CD4-positive, alpha-beta T cell treated with Interferon alpha-2 for 1 hour (primary cell): ENCODE measurements at regions not wholly inside any gene's neighbourhood (a gene's known extent, or its start where the extent isn't known, plus 50 kb on each side); places are given as distances from the start of the nearest gene placed in this dataset.
"Not testable (repeated sequence)": the region's sequence is repeated elsewhere in the genome, so short reads cannot be mapped to it uniquely, and the experiment has no call there.

Experiments used
- DNase-seq, 2 donors: peaks; one replicate each; pipeline ENCODE4 v3.0.0-alpha.2; 2020 to 2022

DNA sequence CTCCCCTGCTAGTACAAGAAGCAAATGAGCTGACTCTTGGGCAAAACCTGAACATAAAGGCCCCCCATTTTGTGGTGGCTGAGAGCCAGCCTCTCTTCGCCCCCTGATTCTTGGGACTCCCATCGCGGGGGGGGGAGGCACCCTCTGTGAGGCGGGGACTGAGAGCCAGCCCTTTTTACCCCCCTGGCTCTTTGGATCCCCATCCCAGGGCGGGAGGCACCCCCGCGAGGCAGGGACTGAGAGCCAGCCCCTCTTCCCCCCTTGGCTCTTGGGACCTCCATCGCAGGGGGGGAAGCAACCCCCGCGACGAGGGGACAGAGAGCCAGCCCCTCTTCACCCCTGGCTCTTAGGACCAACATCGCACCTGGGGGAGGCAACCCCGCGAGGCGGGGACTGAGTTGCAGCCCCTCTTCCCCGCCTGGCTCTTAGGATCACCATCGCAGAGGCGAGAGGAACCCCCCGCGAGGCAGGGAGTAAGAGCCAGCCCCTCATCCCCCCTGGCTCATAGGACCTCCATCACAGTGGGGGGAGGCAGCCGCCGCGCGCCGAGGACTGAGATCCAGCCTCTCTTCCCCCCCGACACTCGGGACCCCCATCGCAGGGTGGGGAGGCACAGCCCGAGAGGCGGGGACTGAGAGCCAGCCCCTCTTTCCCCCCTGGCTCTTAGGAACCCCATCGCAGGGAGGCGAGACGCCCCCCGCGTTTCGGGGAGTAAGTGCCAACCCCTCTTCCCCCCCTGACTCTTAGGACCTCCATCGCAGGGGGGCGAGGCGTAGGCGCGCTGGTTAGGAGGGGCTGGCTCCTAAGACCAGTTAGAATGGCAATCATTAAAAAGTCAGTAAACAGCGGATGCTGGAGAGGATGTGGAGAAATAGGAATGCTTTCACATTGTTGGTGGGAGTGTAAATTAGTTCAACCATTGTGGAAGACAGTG, 2428.4 kb upstream of the PCDH20 start:
- DNase-seq: no peak

DNA sequence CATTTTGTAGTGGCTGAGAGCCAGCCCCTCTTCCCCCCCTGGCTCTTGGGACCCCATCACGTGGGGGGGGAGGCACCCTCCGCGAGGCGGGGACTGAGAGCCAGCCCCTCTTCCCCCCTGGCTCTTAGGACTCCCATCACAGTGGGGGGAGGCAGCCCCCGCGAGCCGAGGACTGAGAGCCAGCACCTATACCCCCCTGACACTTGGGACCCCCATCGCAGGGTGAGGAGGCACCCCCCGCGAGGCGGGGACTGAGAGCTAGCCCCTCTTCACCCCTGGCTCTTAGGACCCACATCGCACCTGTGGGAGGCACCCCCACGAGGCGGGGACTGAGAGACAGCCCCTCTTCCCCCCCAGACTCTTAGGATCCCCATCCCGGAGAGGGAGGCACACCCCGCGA, 2426.5 kb upstream of the PCDH20 start:
- DNase-seq: no peak

DNA sequence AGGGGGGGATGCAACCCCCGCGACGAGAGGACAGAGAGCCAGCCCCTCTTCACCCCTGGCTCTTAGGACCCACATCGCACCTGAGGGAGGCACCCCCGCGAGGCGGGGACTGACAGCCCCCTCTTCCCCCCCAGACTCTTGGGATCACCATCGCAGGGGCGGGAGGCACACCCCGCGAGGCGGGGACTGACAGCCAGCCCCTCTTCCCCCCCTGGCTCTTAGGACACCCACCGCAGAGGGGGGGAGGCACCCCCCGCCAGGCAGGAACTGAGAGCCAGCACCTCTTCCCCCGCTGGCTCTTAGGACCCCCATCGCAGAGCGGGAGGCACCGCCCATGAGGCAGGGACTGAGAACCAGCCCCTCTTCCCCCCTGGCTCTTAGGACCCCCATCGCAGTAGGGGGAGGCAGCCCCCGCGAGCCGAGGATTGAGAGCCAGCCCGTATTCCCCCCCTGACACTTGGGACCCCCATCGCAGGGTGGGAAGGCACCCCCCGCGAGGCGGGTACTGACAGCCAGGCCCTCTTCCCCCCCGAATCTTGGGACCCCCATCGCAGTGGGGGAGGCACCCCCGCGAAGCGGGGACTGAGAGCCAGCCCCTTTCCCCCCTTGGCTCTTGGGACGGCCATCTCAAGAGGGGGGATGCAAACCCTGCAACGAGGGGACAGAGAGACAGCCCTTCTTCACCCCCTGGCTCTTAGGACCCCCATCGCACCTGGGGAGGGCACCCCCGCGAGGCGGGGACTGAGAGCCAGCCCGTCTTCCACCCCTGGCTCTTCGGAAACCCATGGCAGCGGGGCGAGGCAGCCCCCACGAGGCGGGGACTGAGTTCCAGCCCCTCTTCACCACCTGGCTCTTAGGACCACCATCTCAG, 2425.1 kb upstream of the PCDH20 start:
- DNase-seq: no peak

DNA sequence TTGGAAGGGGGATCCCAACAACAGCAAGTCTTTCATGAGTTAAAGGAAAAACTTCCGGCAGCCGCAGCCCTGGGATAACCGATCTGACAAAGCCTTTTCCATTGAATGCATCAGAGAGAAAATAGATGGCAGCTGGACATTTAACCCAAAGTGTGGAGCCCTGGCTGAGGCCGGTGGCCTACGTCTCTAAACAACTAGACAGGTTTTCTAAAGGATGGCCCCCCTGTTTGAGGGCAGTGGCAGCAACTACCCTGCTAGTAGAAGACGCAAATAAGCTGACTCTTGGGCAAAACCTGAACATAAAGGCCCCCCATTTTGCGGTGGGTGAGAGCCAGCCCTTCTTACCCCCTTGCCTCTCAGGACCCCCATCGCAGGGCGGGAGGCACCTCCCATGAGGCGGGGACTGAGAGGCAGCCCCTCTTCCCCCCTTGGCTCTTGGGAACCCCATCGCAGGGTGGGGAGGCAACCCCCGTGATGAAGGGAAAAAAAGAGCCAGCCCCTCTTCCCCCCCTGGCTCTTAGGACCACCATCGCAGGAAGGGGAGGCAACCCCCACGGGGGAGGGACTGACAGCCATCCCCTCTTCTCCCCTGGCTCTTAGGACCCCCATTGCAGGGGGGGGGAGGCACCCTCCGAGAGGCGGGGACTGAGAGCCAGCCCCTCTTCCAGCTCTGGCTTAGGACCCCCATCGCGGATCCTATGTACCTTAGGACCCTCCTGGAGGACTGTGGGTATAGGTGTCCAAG, 2422.9 kb upstream of the PCDH20 start:
- DNase-seq: no peak

DNA sequence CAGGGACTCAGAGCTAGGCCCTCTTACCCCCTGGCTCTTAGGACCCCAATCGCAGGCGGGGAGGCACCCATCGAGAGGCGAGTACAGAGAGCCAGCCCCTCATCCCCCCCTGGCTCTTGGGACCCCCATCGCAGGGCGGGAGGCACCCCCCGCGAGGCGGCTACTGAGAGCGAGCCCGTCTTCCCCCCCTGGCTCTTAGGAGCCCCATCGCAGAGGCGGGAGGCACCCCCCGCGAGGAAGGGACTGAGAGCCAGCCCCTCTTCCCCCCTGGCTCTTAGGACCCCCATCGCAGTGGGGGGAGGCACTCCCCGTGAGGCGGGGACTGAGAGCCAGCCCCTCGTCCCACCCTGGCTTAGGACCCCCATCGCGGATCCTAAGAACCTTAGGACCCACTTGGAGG, 2422.1 kb upstream of the PCDH20 start:
- not testable (repeated sequence) for DNase-seq

DNA sequence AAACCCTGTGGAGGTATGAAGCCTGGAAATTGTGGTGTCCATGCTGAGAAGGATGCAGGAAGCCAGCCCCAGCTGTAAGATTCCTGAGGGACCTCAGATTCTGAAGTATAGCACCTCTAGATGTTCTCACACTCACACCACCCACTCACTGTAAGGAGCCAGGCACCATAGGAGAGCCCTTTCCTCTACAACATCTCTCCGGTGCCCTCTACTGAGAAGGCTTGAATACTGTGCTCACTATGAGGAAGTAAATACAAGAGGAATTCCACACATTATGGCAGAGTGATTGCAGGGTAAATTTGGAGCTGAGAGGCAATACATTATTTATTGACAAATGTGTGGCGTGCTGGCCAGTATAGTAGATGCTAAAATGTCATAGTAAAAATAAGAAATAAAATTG, 2414.0 kb upstream of the PCDH20 start:
- not testable (repeated sequence) for DNase-seq

DNA sequence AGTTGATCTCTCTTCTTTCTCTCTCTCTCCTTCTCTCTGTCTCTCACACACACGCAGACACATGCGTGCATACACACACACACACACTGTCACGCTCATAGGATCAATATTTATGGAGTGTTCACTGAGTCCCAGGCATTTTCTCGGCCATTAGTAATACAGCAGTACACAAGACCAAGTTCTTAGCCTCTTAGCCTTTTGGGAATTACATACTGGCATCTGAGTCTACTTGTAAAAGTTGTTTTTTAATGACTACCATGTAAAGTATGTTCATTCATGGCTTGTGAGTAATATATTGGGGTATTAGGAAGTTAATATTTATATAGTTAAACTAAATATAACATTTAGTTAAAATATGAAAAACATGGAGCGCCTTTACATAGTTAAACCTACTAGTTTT, 2406.1 kb upstream of the PCDH20 start:
- DNase-seq: not testable (repeated sequence)

DNA sequence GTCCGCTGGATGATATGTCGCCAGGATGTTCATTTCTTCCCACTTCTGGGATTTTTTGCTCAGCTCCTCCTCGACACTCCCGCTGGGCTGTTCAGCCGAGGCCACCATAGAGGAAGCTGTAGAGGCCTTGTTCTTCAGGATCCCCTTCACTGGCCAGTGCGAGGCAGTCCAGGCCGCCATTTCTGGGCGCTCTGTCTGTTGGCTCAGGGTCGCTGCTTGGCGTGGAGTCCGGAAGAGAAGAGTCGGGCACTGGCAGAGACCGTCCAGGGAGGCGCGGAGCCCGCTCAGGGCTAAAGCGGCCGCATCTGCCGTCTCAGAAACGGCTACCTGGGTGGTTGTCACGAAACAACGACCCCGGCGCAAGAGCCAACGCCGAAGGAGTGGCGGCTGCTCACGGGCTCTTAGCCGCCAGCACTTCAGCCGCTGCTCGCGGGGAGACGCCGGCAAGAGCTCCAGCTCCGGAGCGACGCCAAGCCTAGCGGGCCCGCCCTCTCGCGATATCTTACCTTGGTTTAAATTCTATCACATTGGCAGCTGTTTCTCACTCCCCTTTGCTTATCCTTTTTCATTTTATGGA, 2395.9 kb upstream of the PCDH20 start:
- DNase-seq: not testable (repeated sequence)

DNA sequence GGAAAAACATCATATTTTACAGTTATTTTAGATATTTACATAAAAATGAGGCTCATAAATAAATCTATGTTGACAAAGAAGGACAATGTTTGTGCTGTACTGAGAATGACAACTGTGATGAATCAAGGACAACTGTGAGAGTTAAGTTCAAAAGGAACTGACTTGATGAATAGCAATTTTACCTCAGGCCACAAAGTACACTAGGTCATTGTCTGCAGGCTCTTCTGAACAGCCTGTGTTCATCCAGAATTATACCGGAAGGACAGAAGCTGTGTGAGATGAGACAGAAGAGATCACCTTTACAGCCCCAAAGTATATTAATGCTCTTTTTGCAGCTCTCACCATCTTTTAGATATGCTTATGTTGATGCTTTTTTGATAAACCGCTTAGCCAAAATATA, 2375.5 kb upstream of the PCDH20 start:
- DNase-seq: not testable (repeated sequence)

DNA sequence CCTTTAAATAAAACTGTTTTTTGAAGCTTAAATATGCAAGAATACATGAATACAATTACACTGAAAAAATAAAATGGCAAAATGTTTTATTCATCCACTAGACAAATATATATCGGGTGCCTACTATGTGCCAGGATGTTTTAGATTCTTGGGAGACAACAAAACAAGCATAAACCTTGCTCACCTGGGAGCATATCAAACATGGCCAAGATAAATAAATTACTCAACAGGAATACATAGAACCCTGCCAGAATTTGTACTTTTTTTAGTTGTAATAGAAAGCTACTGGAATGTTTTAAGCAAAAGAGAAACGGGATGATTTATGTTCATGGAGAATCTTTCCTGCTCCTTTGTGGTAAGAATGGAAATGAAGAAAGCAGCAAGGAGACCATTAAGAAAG, 2358.5 kb upstream of the PCDH20 start:
- no peak for DNase-seq

DNA sequence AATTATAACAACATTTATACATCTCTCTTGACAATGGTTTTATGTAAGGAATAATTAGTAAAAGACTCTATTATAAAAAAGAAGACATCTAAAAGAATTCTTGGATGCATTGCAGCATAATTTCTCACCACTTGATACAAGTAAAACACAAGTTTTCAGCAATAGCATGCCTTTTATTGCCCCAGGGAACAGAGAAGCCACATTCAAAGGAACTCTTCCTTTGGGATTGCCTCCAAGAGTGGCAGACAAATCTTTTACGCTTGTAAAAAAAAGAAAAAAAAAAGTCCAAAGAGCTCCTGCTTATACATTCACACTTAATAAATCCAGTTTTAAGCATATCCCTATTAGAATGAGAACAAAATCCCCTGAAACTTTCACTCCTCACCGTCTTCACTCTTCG, 2357.8 kb upstream of the PCDH20 start:
- DNase-seq: no peak

DNA sequence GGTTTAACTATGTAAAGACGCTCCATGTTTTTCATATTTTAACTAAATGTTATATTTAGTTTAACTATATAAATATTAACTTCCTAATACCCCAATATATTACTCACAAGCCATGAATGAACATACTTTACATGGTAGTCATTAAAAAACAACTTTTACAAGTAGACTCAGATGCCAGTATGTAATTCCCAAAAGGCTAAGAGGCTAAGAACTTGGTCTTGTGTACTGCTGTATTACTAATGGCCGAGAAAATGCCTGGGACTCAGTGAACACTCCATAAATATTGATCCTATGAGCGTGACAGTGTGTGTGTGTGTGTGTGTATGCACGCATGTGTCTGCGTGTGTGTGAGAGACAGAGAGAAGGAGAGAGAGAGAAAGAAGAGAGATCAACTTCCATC, 2342.0 kb upstream of the PCDH20 start:
- DNase-seq: not testable (repeated sequence)

DNA sequence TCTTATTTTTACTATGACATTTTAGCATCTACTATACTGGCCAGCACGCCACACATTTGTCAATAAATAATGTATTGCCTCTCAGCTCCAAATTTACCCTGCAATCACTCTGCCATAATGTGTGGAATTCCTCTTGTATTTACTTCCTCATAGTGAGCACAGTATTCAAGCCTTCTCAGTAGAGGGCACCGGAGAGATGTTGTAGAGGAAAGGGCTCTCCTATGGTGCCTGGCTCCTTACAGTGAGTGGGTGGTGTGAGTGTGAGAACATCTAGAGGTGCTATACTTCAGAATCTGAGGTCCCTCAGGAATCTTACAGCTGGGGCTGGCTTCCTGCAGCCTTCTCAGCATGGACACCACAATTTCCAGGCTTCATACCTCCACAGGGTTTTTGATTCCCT, 2334.2 kb upstream of the PCDH20 start:
- DNase-seq: not testable (repeated sequence)

DNA sequence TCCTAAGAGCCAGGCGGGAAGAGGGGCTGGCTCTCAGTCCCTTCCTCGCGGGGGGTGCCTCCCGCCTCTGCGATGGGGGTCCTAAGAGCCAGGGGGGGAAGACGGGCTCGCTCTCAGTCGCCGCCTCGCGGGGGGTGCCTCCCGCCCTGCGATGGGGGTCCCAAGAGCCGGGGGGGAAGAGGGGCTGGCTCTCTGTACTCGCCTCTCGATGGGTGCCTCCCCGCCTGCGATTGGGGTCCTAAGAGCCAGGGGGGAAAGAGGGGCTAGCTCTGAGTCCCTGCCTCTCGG, 2326.1 kb upstream of the PCDH20 start:
- DNase-seq: not testable (repeated sequence)

DNA sequence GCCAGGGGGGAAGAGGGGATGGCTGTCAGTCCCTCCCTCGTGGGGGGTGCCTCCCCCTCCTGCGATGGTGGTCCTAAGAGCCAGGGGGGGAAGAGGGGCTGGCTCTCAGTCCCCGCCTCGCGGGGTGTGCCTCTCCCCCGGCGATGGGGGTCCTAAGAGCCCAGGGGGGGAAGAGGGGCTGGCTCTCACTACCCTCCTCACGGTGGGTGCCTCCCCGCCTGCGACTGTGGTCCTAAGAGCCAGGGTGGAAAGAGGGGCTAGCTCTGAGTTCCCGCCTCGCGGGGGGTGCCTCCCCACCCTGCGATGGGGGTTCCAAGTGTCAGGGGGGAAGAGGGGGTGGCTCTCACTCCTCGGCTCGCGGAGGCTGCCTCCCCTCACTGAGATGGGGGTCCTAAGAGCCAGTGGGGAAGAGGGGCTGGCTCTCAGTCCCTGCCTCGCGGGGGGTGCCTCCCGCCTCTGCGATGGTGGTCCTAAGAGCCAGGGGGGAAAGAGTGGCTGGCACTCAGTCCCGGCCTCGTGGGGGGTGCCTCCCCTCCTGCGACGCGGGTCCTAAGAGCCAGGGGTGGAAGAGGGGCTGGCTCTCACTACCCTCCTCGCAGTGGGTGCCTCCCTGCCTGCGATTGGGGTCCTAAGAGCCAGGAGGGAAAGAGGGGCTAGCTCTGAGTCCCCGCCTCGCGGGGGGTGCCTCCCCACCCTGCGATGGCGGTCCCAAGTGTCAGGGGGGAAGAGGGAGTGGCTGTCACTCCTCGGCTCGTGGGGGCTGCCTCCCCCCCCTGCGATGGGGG, 2325.6 kb upstream of the PCDH20 start:
- DNase-seq: no peak

DNA sequence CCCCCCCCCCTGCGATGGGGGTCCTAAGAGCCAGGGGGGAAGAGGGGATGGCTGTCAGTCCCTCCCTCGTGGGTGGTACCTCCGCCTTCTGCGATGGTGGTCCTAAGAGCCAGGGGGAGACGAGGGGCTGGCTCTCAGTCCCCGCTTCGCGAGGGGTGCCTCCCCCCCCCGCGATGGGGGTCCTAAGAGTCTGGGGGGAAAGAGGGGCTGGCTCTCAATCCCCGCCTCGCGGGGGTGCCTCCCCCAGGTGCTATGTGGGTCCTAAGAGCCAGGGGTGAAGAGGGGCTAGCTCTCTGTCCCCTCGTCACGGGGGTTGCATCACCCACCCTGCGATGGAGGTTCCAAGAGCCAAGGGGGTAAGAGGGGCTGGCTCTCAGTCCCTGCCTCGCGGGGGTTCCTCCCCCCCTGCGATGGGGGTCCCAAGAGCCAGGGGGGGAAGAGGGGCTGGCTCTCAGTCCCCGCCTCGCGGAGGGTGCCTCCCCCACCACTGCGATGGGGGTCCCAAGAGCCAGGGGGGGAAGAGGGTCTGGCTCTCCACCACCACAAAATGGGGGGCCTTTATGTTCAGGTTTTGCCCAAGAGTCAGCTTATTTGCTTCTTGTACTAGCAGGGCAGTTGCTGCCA, 2323.6 kb upstream of the PCDH20 start:
- DNase-seq: not testable (repeated sequence)

DNA sequence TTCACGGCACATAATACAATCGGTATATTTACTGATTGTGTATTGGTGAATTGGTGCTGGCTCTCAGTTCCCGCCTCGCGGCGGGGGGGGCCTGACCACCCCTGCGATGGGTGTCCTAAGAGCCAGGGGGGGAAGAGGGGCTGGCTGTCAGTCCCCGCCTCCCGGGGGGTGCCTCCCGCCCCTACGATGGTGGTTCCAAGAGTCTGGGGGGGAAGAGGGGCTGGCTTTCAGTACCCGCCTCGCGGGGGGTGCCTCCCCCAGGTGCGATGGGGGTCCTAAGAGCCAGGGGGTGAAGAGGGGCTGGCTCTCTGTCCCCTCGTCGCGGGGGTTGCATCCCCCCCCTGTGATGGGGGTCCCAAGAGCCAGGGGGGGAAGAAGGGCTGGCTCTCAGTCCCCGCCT, 2321.8 kb upstream of the PCDH20 start:
- no peak for DNase-seq

DNA sequence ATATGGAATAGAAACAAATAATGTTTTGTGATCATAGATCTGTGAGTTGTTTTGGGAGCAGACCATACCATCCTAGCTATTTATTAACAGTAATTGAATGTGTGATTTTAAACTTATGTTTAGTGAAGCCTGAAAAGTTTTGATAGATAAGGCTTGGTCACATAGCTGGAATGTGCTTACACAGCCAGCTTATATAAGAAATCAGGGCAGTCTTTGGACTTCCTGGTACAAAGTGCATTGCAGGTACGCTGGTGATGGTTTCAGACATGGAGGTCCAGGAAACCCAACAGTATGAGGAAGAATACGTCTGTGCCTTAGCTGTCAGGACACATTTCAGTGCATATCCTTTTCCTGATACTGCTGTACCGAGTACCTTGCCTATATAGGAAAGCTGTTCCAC, 2316.2 kb upstream of the PCDH20 start:
- no peak for DNase-seq

DNA sequence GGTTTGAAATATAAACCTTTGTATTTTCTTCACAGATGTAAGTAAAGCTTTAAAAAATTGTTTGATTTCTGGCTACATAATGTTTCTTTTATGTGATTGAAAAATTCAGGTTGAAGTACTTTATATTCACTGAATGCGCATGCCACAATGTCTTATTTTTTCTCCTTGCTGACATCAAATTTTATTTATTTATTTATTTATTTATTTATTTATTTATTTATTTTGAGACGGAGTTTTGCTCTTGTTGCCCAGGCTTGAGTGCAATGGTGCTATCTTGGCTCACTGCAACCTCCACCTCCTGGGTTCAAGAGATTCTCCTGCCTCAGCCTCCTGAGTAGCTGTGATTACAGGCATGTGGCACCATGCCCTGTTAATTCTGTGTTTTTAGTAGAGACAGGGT, 2296.5 kb upstream of the PCDH20 start:
- not testable (repeated sequence) for DNase-seq

DNA sequence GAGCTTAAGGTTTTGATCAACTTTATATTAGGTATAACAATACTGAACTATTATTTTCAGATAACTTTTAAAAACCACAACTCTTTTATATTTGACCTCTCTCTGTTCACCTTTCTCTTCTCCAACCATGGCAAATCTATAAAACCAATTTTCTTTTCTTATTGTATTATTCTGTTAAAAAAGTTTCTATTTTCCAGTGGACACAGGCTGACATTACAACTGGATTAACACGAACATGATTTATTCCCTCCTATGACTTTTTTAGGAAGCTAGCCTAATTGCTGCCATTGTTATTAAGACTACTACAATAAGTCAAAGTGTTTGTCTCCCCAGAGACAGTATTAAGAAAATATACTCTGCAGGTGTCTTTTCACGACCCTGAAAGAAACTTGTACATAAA, 2291.1 kb upstream of the PCDH20 start:
- DNase-seq: no peak

DNA sequence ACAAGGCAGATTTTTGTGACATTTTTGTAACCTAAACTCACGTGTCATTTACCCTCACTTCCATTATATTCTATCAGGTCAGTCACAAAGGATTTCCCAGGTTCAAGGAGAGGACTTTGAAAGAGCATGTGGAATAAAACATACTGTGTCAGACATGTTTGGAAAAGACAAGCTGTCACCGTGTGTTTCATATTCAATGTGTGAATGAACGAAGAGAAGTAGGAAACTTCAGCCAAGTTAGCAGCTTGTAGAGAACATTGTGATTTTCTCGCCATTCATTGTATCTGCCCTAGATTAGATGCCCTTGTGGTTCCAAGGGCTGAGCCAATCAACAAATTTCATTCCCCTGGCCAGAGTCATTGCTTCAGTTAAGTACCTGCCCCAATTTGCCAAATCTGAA, 2288.9 kb upstream of the PCDH20 start:
- no peak for DNase-seq

DNA sequence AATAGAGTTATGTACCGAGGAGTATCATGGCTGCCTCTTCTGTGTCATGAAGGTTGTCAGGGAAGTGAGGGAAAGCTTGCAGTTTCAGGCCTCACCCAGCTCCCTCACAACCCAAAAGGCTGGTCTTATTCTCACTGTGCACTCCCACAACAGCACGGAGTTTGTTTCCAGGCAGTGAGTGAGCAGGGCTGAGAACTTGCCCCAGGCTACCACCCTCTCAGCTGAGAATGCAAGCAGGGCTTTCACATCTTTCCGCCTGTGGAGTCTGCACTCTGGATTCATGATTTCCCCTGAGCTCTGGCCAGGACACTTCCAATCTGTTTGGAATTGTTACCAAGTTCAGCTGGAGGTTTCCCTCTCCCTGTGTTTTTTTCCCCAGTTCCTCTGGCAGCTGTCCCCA, 2284.7 kb upstream of the PCDH20 start:
- no peak for DNase-seq
